ENCODE measurements at regions not wholly inside any gene's neighbourhood (a gene's known extent, or its start where the extent isn't known, plus 50 kb on each side); places are given as distances from the start of the nearest gene placed in this dataset.

- no peak for DNase-seq (ENCODE audit: low spot score in 2 of 2)
- Histone ChIP-seq H3K9me3 (no peaks in the 10 kb centered on the region), H3K4me1 (no peaks in the 10 kb centered on the region), H3K36me3 (no peaks in the 10 kb centered on the region), H3K27ac (no peak overlapping the region), H3K4me3 (no peak overlapping the region), H3K27me3 (no peaks in the 10 kb centered on the region)
- intact Hi-C loops (cut with DNase I) = no loop called here
- no peak for TF ChIP-seq CTCF (IDR thresholded peaks at IDR 0.05)
Measured at GRCh38 chr5:64015824-64016223, 53.6 kb upstream of the HTR1A start.
